DND-41 (cell line): ENCODE measurements at regions not wholly inside any gene's neighbourhood (a gene's known extent, or its start where the extent isn't known, plus 50 kb on each side); places are given as distances from the start of the nearest gene placed in this dataset.

Experiments
- ATAC-seq: fragments of 200-7000 bp; cut with Tn5 transposase; 3 replicates; pipeline ENCODE4 v1.9.1; 2021; ENCODE audit warnings: low read depth; ENCODE audit not compliant: insufficient read depth
- DNase-seq: peaks from one replicate; pipeline ENCODE4 v3.0.0-alpha.2; 2020
- H2AFZ ChIP-seq: 2 replicates; pipeline ENCODE4 v1.6.0; 2012; ENCODE audit warnings: low read depth, low read length
- H3K27ac ChIP-seq: 2 replicates; pipeline ENCODE4 v1.5.1; 2012; ENCODE audit warnings: low read length, inconsistent platforms
- H3K27me3 ChIP-seq: fragments of 200-600 bp; sonication (generic); 2 replicates; pipeline ENCODE4 v1.6.0; 2012; ENCODE audit warnings: low read length, mild to moderate bottlenecking, inconsistent platforms; ENCODE audit not compliant: insufficient read depth, poor library complexity
- H3K36me3 ChIP-seq: 2 replicates; pipeline ENCODE4 v1.5.1; 2012; ENCODE audit warnings: low read length, inconsistent platforms; ENCODE audit not compliant: insufficient read depth
- H3K4me1 ChIP-seq: 2 replicates; pipeline ENCODE4 v1.5.1; 2012; ENCODE audit warnings: mild to moderate bottlenecking, low read length; ENCODE audit not compliant: insufficient read depth
- H3K4me2 ChIP-seq: 2 replicates; pipeline ENCODE4 v1.6.0; 2012; ENCODE audit warnings: mild to moderate bottlenecking, moderate library complexity, low read length, inconsistent platforms; ENCODE audit not compliant: insufficient read depth
- H3K4me3 ChIP-seq, 2 experiments: fragments of 200-600 bp in 1 of 2; shearing (Covaris generic) in 1 of 2; 2 replicates each; pipeline ENCODE4 v1.5.1; 2012 to 2016; ENCODE audit warnings: inconsistent platforms in 2 of 2, low read length in 2 of 2, mild to moderate bottlenecking in 2 of 2, low read depth in 1 of 2, moderate library complexity in 1 of 2
- H3K79me2 ChIP-seq: 2 replicates; pipeline ENCODE4 v1.6.0; 2012; ENCODE audit warnings: low read length, inconsistent platforms; ENCODE audit not compliant: insufficient read depth
- H3K9ac ChIP-seq: 2 replicates; pipeline ENCODE4 v1.6.0; 2012; ENCODE audit warnings: low read depth, mild to moderate bottlenecking, inconsistent platforms, low read length, moderate library complexity
- H3K9me3 ChIP-seq: 2 replicates; pipeline ENCODE4 v1.5.1; 2012; ENCODE audit warnings: low read length, moderate library complexity, mild to moderate bottlenecking, inconsistent platforms; ENCODE audit not compliant: insufficient read depth, severe bottlenecking
- H4K20me1 ChIP-seq: 2 replicates; pipeline ENCODE4 v1.6.0; 2012; ENCODE audit warnings: low read length; ENCODE audit not compliant: insufficient read depth
- CTCF ChIP-seq: IDR thresholded peaks from 2 replicates; pipeline ENCODE4 v1.5.1; 2012; ENCODE audit warnings: borderline replicate concordance, low read length, moderate library complexity, mild to moderate bottlenecking; ENCODE audit not compliant: poor library complexity, severe bottlenecking; ENCODE audit errors: extremely low read depth
- EZH2 ChIP-seq: IDR thresholded peaks from 3 replicates; pipeline ENCODE4 v1.6.1; 2012; ENCODE audit warnings: borderline replicate concordance, low read depth, mild to moderate bottlenecking, moderate library complexity, low read length, inconsistent platforms; ENCODE audit not compliant: severe bottlenecking

GRCh38 chr6:101058296-101058695, 177.2 kb upstream of the ASCC3 start:
- no peak for ATAC-seq
- no peak overlapping the region for H3K27ac ChIP-seq

GRCh38 chr6:101066481-101066880, 185.4 kb upstream of the ASCC3 start:
- no peak overlapping the region for H3K4me2 ChIP-seq
- no peaks in the 10 kb centered on the region for H3K27me3 ChIP-seq
- no peak overlapping the region for H3K9ac ChIP-seq
- DNase-seq (no peak), ATAC-seq (no peak)
- H2AFZ ChIP-seq, result no peak overlapping the region
- H3K36me3 ChIP-seq, result no peaks in the 10 kb centered on the region
- no peaks in the 10 kb centered on the region for H3K79me2 ChIP-seq
- no peak overlapping the region for H3K27ac ChIP-seq
- no peak for TF ChIP-seq EZH2
- TF ChIP-seq CTCF, result no peak
- H3K4me1 ChIP-seq, result no peaks in the 10 kb centered on the region
- H3K4me3 ChIP-seq, result no peak overlapping the region
- H3K9me3 ChIP-seq, result no peaks in the 10 kb centered on the region
- no peaks in the 10 kb centered on the region for H4K20me1 ChIP-seq

More at GRCh38 chr6:101058296-101058695, 177.2 kb upstream of the ASCC3 start:
- H3K27me3 ChIP-seq, result no peaks in the 10 kb centered on the region
- H2AFZ ChIP-seq, result no peak overlapping the region
- H3K9ac ChIP-seq, result no peak overlapping the region
- TF ChIP-seq EZH2 (no peak), CTCF (no peak)
- DNase-seq, result no peak
- H3K79me2 ChIP-seq, result no peaks in the 10 kb centered on the region
- H3K4me2 ChIP-seq, result no peak overlapping the region
- no peaks in the 10 kb centered on the region for H3K36me3 ChIP-seq
- no peaks in the 10 kb centered on the region for H3K4me1 ChIP-seq
- H3K4me3 ChIP-seq, result no peak overlapping the region
- H4K20me1 ChIP-seq, result no peaks in the 10 kb centered on the region
- peaks cover 12% of the 10 kb centered on the region for H3K9me3 ChIP-seq

GRCh38 chr6:101069191-101069795, 188.2 kb upstream of the ASCC3 start:
- Histone ChIP-seq H3K9ac (no peak overlapping the region), H3K27ac (no peak overlapping the region), H3K4me3 (no peak overlapping the region), H3K4me1 (no peaks in the 10 kb centered on the region), H4K20me1 (no peaks in the 10 kb centered on the region), H3K4me2 (no peak overlapping the region), H3K36me3 (no peaks in the 10 kb centered on the region), H3K9me3 (no peaks in the 10 kb centered on the region), H3K79me2 (no peaks in the 10 kb centered on the region), H3K27me3 (no peaks in the 10 kb centered on the region), H2AFZ (no peak overlapping the region)
- peak; percentile 32 for TF ChIP-seq CTCF
- no peak for TF ChIP-seq EZH2
- ATAC-seq (no peak), DNase-seq (no peak)
